GM21447 (cell line): ENCODE measurements at regions not wholly inside any gene's neighbourhood (a gene's known extent, or its start where the extent isn't known, plus 50 kb on each side); places are given as distances from the start of the nearest gene placed in this dataset.

ENCODE experiments used
- ATAC-seq: cut with Tn5 transposase; IDR thresholded peaks from one replicate; pipeline ENCODE4 v1.9.1; 2021; ENCODE audit not compliant: unreplicated experiment

- ATAC-seq = no peak
Measured at GRCh38 chr1:232452117-232452516, 177.8 kb downstream of the SIPA1L2 start.

DNA sequence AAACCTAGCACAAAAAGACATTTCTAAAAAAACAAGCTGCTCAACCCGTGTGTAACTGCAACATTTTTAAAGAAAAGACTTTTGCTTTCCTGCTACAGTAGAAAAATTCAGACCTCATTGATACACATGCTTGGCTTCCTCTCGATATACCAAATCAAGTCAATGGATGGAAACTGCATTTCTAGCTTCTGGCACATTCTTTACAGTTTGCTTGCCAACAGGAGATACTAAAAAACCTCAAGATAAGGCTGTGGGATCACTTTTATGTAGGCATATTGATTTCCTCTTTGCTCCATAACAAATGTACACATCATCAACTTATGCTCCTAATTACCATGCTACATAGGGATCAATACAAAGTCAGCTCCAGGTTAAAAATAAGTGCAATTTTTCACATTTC, 178.4 kb downstream of the SIPA1L2 start:
- ATAC-seq = no peak

- ATAC-seq = no peak
Measured at GRCh38 chr1:232450615-232451014, 179.3 kb downstream of the SIPA1L2 start.

DNA sequence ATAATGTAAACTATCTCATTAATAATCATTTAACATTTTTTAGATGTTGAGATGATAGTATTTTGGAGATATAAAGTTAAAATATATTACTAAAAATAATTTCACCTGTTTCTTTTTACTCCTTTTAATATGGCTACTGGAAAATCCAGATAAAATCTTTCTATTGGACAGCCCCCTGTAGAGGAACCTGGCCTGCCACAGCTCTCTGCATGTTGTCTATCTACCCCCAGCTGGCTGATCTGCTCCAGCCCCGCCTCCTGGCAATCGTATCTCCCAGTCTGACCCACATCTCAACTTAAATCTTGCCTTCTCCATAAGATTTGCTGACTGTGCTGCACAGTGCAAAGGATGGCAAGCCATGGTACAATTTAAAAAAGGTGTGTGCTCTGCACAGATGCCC, 182.8 kb downstream of the SIPA1L2 start:
- ATAC-seq = no peak

- ATAC-seq = no peak
Measured at GRCh38 chr1:232445361-232446106, 184.4 kb downstream of the SIPA1L2 start.

DNA sequence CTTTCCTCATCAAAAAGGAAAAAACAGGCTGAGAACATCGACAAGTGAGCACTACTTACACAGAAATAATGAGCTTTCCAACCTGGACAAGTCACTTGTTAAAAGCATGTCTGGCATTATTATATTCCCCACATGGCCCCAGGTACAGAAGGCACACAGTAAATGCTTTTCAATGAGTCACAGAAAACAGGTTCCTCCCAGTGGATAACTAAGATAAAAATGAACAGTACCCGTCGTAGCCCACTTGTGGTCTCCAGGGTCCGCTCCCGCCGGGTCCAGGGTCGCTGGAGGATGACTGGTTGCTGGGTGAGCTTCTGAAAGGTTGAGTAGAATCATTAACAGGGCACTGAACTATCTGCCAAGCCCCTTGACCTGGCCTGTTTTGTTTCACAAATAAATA, 186.6 kb downstream of the SIPA1L2 start:
- no peak for ATAC-seq

DNA sequence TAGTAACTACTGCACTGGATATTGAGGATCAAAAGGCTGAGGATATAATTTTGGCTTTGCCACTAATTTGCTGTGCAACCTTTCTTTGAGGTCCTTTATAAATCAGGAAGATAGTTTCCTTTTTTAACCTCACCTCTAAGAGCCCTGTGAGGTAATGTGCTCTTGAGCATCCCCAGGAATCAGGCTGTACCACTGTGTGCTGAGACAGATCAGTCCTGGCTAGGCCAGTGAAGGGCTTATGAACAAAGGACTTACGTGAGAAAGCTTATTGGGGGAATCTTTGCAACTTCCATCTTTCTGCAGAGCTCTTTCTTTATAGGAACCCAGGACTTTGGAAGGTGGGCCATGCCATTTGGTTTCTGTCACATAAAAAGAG, 188.9 kb downstream of the SIPA1L2 start:
- ATAC-seq = no peak

GRCh38 chr1:232440325-232441035, 189.5 kb downstream of the SIPA1L2 start:
- no peak for ATAC-seq

- no peak for ATAC-seq
Measured at GRCh38 chr1:232439011-232439410, 190.9 kb downstream of the SIPA1L2 start.

- no peak for ATAC-seq
Measured at GRCh38 chr1:232438476-232438875, 191.5 kb downstream of the SIPA1L2 start.

DNA sequence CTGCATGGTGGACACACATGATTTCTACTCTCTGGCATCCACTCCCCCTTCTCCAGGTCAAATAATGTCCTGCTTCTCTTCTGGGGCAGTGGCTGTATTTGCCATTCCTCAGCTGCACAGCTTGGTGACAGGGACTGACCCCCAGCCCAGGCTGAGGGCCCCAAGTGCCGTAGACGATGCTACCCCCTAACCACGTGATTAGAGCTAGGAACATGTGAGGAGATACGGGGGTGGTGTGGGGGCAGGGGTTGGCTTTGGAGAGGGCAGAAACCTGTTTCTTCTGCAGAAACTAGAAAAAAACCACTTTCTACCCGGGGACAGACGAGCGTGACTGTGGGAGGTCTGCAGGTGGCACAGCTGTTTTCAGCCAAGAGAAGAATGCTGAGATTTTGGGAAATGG, 192.4 kb downstream of the SIPA1L2 start:
- ATAC-seq = no peak

DNA sequence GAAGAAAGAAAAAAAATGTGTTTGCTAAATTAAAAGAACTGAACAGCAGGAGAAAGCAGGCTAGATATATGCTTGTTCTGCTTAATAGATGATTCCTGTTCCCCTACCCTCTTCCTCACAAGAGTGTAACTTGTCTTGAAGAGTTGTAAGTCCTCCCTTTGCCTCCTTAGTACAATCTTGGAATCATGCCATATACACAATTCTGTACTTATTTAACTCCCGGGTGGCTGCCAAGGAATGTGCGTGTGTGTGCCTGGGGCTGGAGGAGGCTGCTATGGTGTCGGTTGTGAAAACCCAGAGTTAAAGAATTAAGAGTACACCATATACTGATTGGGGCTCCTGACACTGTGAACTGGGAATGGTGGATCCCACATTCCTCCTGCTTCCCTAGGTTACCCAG, 194.2 kb downstream of the SIPA1L2 start:
- ATAC-seq = no peak

- ATAC-seq = no peak
Measured at GRCh38 chr1:232432313-232432712, 197.6 kb downstream of the SIPA1L2 start.

DNA sequence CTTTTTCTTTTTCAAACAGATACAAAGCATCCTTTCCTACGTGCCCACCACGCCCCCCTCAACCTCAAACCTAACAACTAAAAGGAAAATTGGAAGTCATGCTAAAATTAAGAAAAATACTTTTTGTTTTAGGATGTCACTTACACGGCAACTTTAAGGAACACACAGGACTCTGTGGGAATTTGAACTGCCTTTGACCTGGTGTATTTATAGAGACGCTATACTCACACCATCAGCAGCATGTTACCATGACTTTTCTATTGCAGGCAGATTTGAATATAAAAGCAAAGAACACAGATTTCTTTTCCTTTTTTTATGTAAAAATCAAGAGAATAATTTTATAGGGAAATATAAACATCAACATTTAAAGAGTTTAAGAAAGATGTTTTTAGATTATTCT, 198.2 kb downstream of the SIPA1L2 start:
- no peak for ATAC-seq

DNA sequence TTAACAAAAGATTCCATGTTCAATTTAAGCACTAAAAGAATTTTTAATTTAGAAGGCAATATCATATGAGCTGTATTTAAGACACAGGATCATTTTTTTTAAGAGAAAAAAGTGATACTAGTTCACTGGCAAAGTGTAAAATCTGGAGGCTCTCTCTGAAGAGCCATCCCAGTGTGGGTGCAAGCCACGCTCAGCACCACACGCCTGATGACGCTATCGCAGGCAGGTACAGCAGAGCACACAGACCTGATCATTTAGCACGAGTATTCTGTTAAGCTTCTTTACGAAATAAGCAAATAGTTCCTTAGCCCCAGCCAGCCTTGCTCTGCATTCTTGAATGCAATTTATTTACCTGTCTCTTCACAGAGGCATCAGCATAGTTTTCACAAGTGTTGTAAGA, 198.6 kb downstream of the SIPA1L2 start:
- no peak for ATAC-seq

GRCh38 chr1:232430467-232430866, 199.5 kb downstream of the SIPA1L2 start:
- ATAC-seq = no peak

DNA sequence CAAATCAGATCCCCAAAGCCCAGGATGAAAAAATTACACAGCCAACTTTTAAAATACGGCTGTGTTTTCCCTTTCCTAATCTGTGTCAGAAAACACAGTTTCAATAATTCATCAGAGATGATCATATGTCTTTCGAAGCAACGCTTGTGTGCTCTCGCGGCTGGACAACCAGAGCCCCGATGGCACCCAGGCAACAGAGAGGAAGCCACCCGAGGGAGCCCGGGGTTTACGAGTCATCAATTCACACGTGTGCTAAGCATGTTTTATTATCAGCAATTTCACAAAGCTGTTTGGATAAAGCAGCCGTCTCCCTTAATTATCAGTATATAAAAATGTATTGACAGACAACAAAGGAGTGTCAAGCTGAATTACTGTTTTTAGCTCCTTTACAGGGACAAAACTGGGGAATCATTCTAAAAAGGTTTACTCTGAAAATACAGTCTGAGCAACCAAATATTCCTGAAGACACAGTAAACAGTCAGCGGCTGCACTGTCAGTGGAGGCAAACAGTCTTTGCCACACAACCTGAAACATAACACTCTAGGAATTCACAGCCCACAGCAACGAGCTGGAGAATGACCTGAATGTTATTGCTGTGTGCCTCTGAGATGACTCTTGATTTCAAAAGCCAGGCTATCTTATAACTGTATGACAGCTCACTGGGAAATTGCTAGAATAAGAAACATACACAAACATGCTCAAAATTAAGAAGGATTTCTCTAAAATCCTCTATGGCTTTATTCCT, 201.0 kb downstream of the SIPA1L2 start:
- ATAC-seq = no peak

GRCh38 chr1:232428036-232428645, 201.8 kb downstream of the SIPA1L2 start:
- ATAC-seq = no peak

DNA sequence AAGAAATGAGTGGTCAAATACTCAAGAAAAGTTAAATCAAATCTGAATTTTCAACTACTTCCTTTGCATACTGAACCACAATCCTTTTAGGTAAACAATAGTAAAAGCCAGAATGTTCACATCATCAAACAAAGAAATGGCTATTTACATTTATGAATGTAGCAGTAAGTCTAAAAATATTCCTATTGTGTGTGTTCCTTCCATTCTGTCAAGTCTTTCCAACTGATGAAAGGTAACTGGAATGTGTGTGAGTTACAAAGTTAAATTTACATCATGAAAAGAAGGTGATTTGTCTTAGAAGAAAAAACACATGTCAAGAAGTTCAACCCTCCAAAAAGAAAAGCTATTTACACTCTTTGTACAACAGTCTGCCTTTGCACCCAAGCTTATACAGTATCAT, 203.1 kb downstream of the SIPA1L2 start:
- no peak for ATAC-seq

DNA sequence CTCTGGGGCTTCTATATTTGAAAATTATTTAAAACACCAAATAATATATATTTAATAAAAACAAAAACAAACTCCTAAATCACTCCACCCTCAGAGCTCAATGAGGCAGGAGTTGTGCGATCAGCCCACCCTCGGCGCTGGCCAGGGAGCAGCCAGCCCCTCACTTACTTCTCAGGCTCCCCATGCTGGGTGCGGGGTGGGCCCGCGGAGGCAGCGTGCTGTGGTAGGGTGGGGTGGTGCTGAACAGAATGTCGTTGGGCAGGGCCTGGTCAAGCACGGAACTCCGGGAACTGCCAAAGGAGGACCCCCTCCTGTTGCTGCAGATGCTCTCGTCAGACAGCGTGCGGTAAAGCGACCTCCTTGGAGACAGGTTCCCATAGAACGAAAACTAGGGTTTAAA, 204.5 kb downstream of the SIPA1L2 start:
- ATAC-seq = no peak

DNA sequence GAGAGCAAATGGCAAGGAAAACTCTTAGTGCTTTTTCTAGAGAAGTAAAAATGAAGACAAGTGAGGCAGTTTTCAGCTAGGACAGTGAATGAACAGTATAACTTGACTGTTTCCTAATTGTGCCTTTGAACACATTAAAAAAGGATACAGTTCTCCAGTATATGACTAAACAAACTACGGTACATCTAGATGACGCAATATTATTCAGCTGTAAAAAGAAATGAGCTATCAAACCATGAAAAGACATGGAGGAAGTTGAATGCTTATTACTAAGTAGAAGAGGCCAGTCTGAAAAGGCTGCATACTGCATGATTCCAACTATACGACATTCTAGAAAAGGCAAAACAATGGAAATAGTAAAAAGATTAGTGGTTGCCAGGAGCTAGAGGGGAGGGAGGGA, 206.3 kb downstream of the SIPA1L2 start:
- ATAC-seq = no peak

GRCh38 chr1:232422898-232423297, 207.0 kb downstream of the SIPA1L2 start:
- no peak for ATAC-seq
